Astrocyte (in vitro differentiated cells and primary cell): ENCODE measurements at regions not wholly inside any gene's neighbourhood (a gene's known extent, or its start where the extent isn't known, plus 50 kb on each side); places are given as distances from the start of the nearest gene placed in this dataset.

Experiments used
- DNase-seq: peaks from one replicate; pipeline ENCODE4 v3.0.0-alpha.2; 2010; ENCODE audit warnings: low read depth
- FAIRE-seq: peaks from 2 replicates; lab custom pipeline; 2011; peaks lifted over from hg19 to GRCh38; lab: Jason Lieb, UNC
- H2AFZ ChIP-seq: 2 replicates; pipeline ENCODE4 v1.6.0; 2012; ENCODE audit warnings: low read depth, low read length, inconsistent platforms
- H3K27ac ChIP-seq: 2 replicates; pipeline ENCODE4 v1.5.1; 2011; ENCODE audit warnings: low read depth, low read length, inconsistent platforms
- H3K27me3 ChIP-seq: 2 replicates; pipeline ENCODE4 v1.6.0; 2011; ENCODE audit warnings: low read length, inconsistent platforms; ENCODE audit not compliant: insufficient read depth
- H3K36me3 ChIP-seq: 2 replicates; pipeline ENCODE4 v1.5.1; 2011; ENCODE audit warnings: low read length, inconsistent platforms; ENCODE audit not compliant: insufficient read depth
- H3K4me1 ChIP-seq: 2 replicates; pipeline ENCODE4 v1.5.1; 2011; ENCODE audit warnings: low read length, inconsistent platforms; ENCODE audit not compliant: insufficient read depth
- H3K4me2 ChIP-seq: 2 replicates; pipeline ENCODE4 v1.6.0; 2012; ENCODE audit warnings: low read length, inconsistent platforms
- H3K4me3 ChIP-seq: 2 replicates; pipeline ENCODE4 v1.5.1; 2011; ENCODE audit warnings: low read depth, mild to moderate bottlenecking, low read length, inconsistent platforms; ENCODE audit not compliant: insufficient read depth
- H3K79me2 ChIP-seq: 2 replicates; pipeline ENCODE4 v1.6.0; 2012; ENCODE audit warnings: mild to moderate bottlenecking, low read length, inconsistent platforms; ENCODE audit not compliant: insufficient read depth
- H3K9ac ChIP-seq: 2 replicates; pipeline ENCODE4 v1.6.0; 2012; ENCODE audit warnings: mild to moderate bottlenecking, low read length, inconsistent platforms
- H3K9me3 ChIP-seq: 2 replicates; pipeline ENCODE4 v1.5.1; 2012; ENCODE audit warnings: low read depth, mild to moderate bottlenecking, low read length, inconsistent platforms; ENCODE audit not compliant: insufficient read depth
- H4K20me1 ChIP-seq: 2 replicates; pipeline ENCODE4 v1.6.0; 2012; ENCODE audit warnings: low read length, inconsistent platforms; ENCODE audit not compliant: insufficient read depth
- H3K27ac Mint-ChIP-seq: one replicate; pipeline ENCODE4 v1.8.0; 2021; ENCODE audit warnings: mild to moderate bottlenecking, mixed read lengths; ENCODE audit not compliant: unreplicated experiment
- H3K27me3 Mint-ChIP-seq: one replicate; pipeline ENCODE4 v1.8.0; 2021; ENCODE audit warnings: low read depth, mixed read lengths; ENCODE audit not compliant: unreplicated experiment
- H3K36me3 Mint-ChIP-seq: one replicate; pipeline ENCODE4 v1.8.0; 2021; ENCODE audit warnings: low read depth, mixed read lengths; ENCODE audit not compliant: unreplicated experiment
- H3K4me1 Mint-ChIP-seq: one replicate; pipeline ENCODE4 v1.8.0; 2021; ENCODE audit warnings: low read depth, mixed read lengths; ENCODE audit not compliant: unreplicated experiment
- H3K4me3 Mint-ChIP-seq: one replicate; pipeline ENCODE4 v1.8.0; 2021; ENCODE audit warnings: mild to moderate bottlenecking, moderate library complexity, mixed read lengths; ENCODE audit not compliant: unreplicated experiment
- H3K9me3 Mint-ChIP-seq: one replicate; pipeline ENCODE4 v1.8.0; 2021; ENCODE audit warnings: mild to moderate bottlenecking, mixed read lengths; ENCODE audit not compliant: unreplicated experiment
- CTCF ChIP-seq: IDR thresholded peaks from 2 replicates; pipeline ENCODE4 v1.5.1; 2011; ENCODE audit warnings: low read depth, mild to moderate bottlenecking, inconsistent platforms, low read length, moderate library complexity; ENCODE audit not compliant: insufficient read depth
- EZH2 ChIP-seq: IDR thresholded peaks from 2 replicates; pipeline ENCODE4 v1.6.1; 2012; ENCODE audit warnings: mild to moderate bottlenecking, low read length, inconsistent platforms; ENCODE audit not compliant: insufficient read depth

GRCh38 chr7:130998993-130999602 is 265.1 kb upstream of the KLF14 start:
- peaks cover 49% of the 10 kb centered on the region for H3K4me1 Mint-ChIP-seq
- H3K27me3 Mint-ChIP-seq, result no peaks in the 10 kb centered on the region
- Histone ChIP-seq H3K9ac (no peak overlapping the region), H3K4me1 (peaks cover 37% of the 10 kb centered on the region), H3K9me3 (no peaks in the 10 kb centered on the region), H2AFZ (no peak overlapping the region), H3K4me3 (no peak overlapping the region), H3K36me3 (no peaks in the 10 kb centered on the region), H3K27me3 (no peaks in the 10 kb centered on the region), H3K4me2 (peak overlapping the region; percentile 8), H3K27ac (no peak overlapping the region), H4K20me1 (peaks cover 14% of the 10 kb centered on the region), H3K79me2 (no peaks in the 10 kb centered on the region)
- H3K27ac Mint-ChIP-seq, result peak overlapping the region; percentile 76
- peaks cover 12% of the 10 kb centered on the region for H3K36me3 Mint-ChIP-seq
- H3K9me3 Mint-ChIP-seq, result no peaks in the 10 kb centered on the region
- peak overlapping the region; percentile 11 for H3K4me3 Mint-ChIP-seq
- no peak for FAIRE-seq
- DNase-seq, result peak; percentile 68
- no peak for TF ChIP-seq CTCF
- no peak for TF ChIP-seq EZH2

GRCh38 chr7:130999926-131000325 is 265.9 kb upstream of the KLF14 start:
- Histone ChIP-seq H3K79me2 (no peaks in the 10 kb centered on the region), H3K4me1 (peaks cover 35% of the 10 kb centered on the region), H3K4me3 (no peak overlapping the region), H3K27ac (no peak overlapping the region), H3K36me3 (no peaks in the 10 kb centered on the region), H3K9me3 (no peaks in the 10 kb centered on the region), H2AFZ (no peak overlapping the region), H3K27me3 (no peaks in the 10 kb centered on the region), H4K20me1 (peaks cover 6% of the 10 kb centered on the region), H3K9ac (no peak overlapping the region), H3K4me2 (no peak overlapping the region)
- no peak overlapping the region for H3K4me3 Mint-ChIP-seq
- peaks cover 12% of the 10 kb centered on the region for H3K36me3 Mint-ChIP-seq
- no peak for TF ChIP-seq CTCF
- no peak for TF ChIP-seq EZH2
- H3K4me1 Mint-ChIP-seq, result peaks cover 41% of the 10 kb centered on the region
- DNase-seq (no peak), FAIRE-seq (no peak)
- H3K27me3 Mint-ChIP-seq, result no peaks in the 10 kb centered on the region
- no peaks in the 10 kb centered on the region for H3K9me3 Mint-ChIP-seq
- no peak overlapping the region for H3K27ac Mint-ChIP-seq

- no peaks in the 10 kb centered on the region for H3K9me3 Mint-ChIP-seq
- no peak overlapping the region for H3K27ac Mint-ChIP-seq
- FAIRE-seq (no peak), DNase-seq (no peak)
- TF ChIP-seq EZH2, result no peak
- TF ChIP-seq CTCF, result no peak
- Histone ChIP-seq H2AFZ (no peak overlapping the region), H3K4me1 (peaks cover 30% of the 10 kb centered on the region), H3K9ac (no peak overlapping the region), H3K79me2 (no peaks in the 10 kb centered on the region), H4K20me1 (peaks cover 4% of the 10 kb centered on the region), H3K27me3 (no peaks in the 10 kb centered on the region), H3K4me3 (no peak overlapping the region), H3K36me3 (no peaks in the 10 kb centered on the region), H3K4me2 (no peak overlapping the region), H3K9me3 (no peaks in the 10 kb centered on the region), H3K27ac (no peak overlapping the region)
- H3K4me3 Mint-ChIP-seq, result no peak overlapping the region
- no peaks in the 10 kb centered on the region for H3K27me3 Mint-ChIP-seq
- peaks cover 12% of the 10 kb centered on the region for H3K36me3 Mint-ChIP-seq
- H3K4me1 Mint-ChIP-seq, result peaks cover 36% of the 10 kb centered on the region
Measured at GRCh38 chr7:131000389-131000788, 266.4 kb upstream of the KLF14 start.
